Retinal pigment epithelial cell (primary cell): ENCODE measurements at regions not wholly inside any gene's neighbourhood (a gene's known extent, or its start where the extent isn't known, plus 50 kb on each side); places are given as distances from the start of the nearest gene placed in this dataset.

Experiments
- DNase-seq: peaks from one replicate; pipeline ENCODE4 v3.0.0-alpha.2; 2010; ENCODE audit warnings: low read depth
- H3K4me3 ChIP-seq: 2 replicates; pipeline ENCODE4 v1.5.1; 2011; ENCODE audit warnings: mild to moderate bottlenecking, low read length, control low read depth, moderate library complexity
- CTCF ChIP-seq: conservative IDR thresholded peaks from 2 replicates; pipeline ENCODE4 v1.5.1; 2011; ENCODE audit warnings: low read depth, low read length, control low read depth, inconsistent platforms

DNA sequence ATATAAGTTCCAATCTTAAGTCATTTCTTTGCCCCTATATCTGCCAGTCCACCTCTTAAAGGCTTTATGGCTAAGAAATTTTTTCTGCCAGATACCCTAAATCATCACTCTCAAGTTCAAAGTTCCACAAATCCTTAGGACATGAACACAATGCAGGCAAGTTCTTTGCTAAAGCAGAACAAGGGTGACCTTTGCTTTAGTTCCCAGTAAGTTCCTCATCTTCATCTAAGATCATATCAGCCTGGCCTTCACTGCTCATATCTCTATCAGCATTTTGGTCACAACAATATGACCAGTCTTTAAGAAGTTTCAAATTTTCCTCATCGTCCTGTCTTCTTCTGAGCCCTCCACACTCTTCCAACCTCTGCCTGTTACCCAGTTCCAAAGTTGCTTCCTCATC lies 402.2 kb upstream of the RUNX1 start:
- H3K4me3 ChIP-seq: no peak overlapping the region
- no peak for TF ChIP-seq CTCF
- DNase-seq: no peak

- H3K4me3 ChIP-seq: no peak overlapping the region
- TF ChIP-seq CTCF: no peak
- no peak for DNase-seq
Observed at GRCh38 chr21:35450830-35451229, 401.7 kb upstream of the RUNX1 start.

DNA sequence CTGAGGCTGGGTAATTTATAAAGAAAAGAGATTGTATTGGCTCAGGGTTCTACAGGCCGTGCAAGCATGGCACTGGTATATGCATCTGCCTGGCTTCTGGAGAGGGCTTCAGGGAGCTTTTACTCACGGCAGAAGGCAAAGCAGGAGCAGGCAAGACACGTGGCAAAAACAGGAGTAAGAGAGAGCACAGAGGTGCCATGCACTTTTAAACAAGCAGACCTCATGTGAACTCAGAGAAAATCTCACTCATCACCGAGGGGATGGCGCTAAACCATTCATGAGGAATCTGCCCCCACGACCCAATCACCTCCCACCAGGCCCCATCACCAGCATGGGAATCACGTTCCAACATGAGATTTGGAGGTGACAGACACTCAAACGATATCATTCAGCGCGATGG lies 400.7 kb upstream of the RUNX1 start:
- H3K4me3 ChIP-seq: no peak overlapping the region
- no peak for TF ChIP-seq CTCF
- DNase-seq: no peak

GRCh38 chr21:35448876-35449599 lies 399.9 kb upstream of the RUNX1 start:
- TF ChIP-seq CTCF: no peak
- no peak overlapping the region for H3K4me3 ChIP-seq
- no peak for DNase-seq

DNA sequence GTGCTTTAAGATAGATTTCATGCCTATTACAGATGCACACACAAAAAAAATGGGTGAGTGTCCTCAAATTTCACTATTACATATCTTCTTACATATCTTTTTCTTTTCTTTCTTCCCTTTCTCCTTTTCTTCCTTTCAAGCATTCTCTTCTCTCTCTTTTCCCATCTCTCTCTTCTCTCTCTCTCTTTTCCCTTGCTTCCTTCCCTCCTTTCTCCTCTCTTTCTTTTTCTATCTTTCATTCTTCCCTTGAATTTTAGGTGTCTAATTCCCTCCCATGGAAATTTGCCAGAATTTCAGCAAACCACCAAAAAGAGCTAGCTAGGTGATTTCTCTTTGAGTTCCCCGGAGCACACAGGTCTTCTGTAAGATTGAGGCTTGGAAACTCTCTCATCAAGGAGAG lies 395.3 kb upstream of the RUNX1 start:
- DNase-seq: no peak
- no peak for TF ChIP-seq CTCF
- H3K4me3 ChIP-seq: no peak overlapping the region

- TF ChIP-seq CTCF: peak; percentile 12
- no peak for DNase-seq
- no peak overlapping the region for H3K4me3 ChIP-seq
Observed at GRCh38 chr21:35441868-35442582, 392.9 kb upstream of the RUNX1 start.
